Duodenal mucosa (tissue), 2 donors: ENCODE measurements at regions not wholly inside any gene's neighbourhood (a gene's known extent, or its start where the extent isn't known, plus 50 kb on each side); places are given as distances from the start of the nearest gene placed in this dataset.

ENCODE experiments used
- H3K27ac ChIP-seq: one replicate; pipeline ENCODE4 v1.7.0; 2013; ENCODE audit warnings: low read depth, low read length
- H3K27me3 ChIP-seq, 2 donors: one replicate each; pipeline ENCODE4 v1.7.0; 2013; ENCODE audit warnings: low read length in 2 of 2, control low read depth in 1 of 2; ENCODE audit not compliant: insufficient read depth in 2 of 2, control insufficient read depth in 1 of 2
- H3K36me3 ChIP-seq, 2 donors: one replicate each; pipeline ENCODE4 v1.7.0; 2013; ENCODE audit warnings: low read length in 2 of 2, control low read depth in 1 of 2; ENCODE audit not compliant: insufficient read depth in 2 of 2, control insufficient read depth in 1 of 2
- H3K4me1 ChIP-seq, 2 donors: one replicate each; pipeline ENCODE4 v1.7.0; 2013; ENCODE audit warnings: low read length in 2 of 2, control low read depth in 1 of 2; ENCODE audit not compliant: insufficient read depth in 2 of 2, control insufficient read depth in 1 of 2
- H3K4me3 ChIP-seq, 2 donors: one replicate each; pipeline ENCODE4 v1.7.0; 2013; ENCODE audit warnings: low read length in 2 of 2, low read depth in 1 of 2
- H3K9ac ChIP-seq, 2 donors: one replicate each; pipeline ENCODE4 v1.7.0; 2013; ENCODE audit warnings: low read length in 2 of 2, low read depth in 1 of 2
- H3K9me3 ChIP-seq, 2 donors: one replicate each; pipeline ENCODE4 v1.7.0; 2013; ENCODE audit warnings: low read length in 2 of 2, control low read depth in 1 of 2; ENCODE audit not compliant: control insufficient read depth in 1 of 2

DNA sequence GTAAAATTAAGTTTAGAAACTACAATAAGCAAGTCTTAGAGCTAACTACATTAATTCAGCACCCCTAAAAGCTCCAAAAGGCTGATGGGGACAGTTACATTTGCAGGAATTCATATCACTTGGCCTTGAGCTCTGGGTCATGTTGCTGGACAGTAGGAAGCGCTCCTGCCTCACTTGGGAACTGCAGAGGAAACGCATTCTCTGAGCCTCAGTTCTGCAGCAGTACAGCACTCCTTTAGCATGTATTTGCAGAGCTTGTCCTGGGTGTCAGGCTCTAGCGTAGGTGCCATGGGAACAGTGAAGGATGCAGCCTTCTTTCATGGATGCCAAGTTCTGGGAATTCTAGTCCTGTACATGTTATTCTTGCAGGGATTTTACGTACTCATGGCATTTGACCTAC is 710.4 kb downstream of the IRX1 start:
- no peak overlapping the region for H3K27ac ChIP-seq
- H3K4me3 ChIP-seq = no peak overlapping the region
- no peaks in the 10 kb centered on the region for H3K4me1 ChIP-seq
- no peak overlapping the region for H3K9ac ChIP-seq
- H3K27me3 ChIP-seq = no peaks in the 10 kb centered on the region
- no peaks in the 10 kb centered on the region for H3K36me3 ChIP-seq
- no peaks in the 10 kb centered on the region for H3K9me3 ChIP-seq

DNA sequence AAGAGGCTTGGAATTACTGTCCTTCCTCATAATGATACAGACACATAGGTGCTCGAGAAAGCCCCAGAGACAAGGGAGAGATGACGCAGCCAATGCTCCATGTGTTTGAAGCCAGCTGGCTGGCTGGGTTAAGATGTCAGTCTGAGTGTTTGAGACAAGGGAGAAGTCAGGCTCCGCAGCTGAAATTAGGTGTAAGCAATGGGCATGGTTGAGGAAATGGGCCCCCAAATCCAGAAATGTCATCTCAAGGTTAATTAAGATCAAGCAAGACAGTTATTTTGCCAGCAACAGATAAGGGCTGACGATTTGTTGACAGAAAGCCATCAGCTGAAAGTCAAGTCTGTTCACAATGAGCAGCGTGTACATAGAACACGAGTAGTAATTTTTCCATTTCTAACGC is 713.4 kb downstream of the IRX1 start:
- no peaks in the 10 kb centered on the region for H3K27me3 ChIP-seq

DNA sequence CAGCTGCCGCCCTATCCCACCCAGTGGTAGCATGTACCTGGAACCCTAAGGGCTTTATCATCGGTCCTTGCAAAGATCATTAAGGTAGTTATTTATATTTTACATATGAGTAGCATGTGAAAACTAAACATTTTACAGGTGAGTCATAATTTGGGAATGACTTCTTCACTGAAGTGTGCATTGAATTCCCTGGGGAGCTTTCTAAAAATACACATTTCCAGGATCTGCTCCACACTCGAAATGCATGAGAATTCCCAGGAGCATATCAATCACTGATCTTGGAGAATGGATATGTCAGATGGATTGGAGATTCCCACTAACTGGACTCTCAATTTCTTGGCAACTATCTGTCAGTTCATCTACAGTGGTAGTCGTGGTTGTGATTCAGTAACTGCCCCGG is 717.5 kb downstream of the IRX1 start:
- Histone ChIP-seq H3K27me3 (no peaks in the 10 kb centered on the region), H3K9me3 (no peaks in the 10 kb centered on the region), H3K27ac (no peak overlapping the region), H3K9ac (no peak overlapping the region), H3K4me1 (no peaks in the 10 kb centered on the region), H3K36me3 (no peaks in the 10 kb centered on the region), H3K4me3 (no peak overlapping the region)

More for the DNA sequence above, 713.4 kb downstream of the IRX1 start:
- Histone ChIP-seq H3K9ac (no peak overlapping the region), H3K9me3 (no peaks in the 10 kb centered on the region), H3K4me1 (no peaks in the 10 kb centered on the region), H3K36me3 (no peaks in the 10 kb centered on the region), H3K4me3 (no peak overlapping the region), H3K27ac (no peak overlapping the region)

DNA sequence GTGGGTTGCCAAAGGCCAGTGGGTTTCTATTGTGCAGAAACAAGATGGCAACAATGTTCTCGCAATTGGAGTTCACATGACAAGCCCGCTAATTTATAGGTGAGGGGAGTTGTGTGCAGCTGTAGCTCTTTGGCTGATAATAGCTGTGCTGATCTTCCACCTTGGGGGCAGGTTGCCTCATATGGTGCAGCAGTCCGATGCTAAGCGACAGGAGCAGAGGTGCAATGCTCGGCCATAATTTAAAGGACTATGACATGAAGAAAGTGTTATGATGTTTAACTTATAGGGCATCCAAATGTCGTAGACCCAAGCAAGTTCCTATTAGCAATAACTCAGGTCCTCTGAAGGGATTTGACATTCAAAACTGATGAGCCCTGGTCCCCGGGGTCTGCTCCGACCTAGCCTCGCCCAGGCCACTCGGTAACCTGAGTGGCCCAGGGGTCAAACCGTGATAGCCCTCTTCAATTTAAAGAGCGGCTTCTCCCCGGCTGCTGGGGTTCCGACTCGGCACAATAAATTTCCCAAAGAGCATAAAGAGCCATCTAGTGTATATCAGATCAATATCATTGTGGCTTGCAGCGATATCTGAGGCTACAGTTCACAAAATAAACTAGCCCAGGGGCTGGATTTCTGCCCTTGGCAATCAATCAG is 724.0 kb downstream of the IRX1 start:
- H3K36me3 ChIP-seq = no peaks in the 10 kb centered on the region
- H3K9ac ChIP-seq = no peak overlapping the region
- no peak overlapping the region for H3K4me3 ChIP-seq
- no peak overlapping the region for H3K27ac ChIP-seq
- H3K4me1 ChIP-seq = no peaks in the 10 kb centered on the region
- no peaks in the 10 kb centered on the region for H3K27me3 ChIP-seq
- no peaks in the 10 kb centered on the region for H3K9me3 ChIP-seq

DNA sequence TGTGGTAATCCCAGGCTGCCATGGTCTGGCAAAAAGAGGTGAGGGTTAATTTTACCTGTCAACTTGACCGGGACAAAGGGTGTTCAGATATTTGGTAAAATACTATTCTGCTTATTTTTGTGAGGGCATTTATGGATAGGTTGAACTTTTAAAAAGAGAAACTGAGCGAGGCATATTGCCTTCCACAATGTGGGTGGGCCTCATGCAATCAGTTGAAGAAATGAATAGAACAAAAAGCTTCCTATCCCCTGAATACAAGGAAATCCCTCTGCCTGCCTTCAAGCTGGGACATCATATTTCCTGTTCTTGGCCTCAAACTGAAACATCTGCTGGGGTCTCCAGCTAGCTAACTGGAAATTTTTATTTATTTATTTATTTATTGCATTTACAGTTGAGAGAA is 734.7 kb downstream of the IRX1 start:
- Histone ChIP-seq H3K4me1 (no peaks in the 10 kb centered on the region), H3K9ac (no peak overlapping the region), H3K4me3 (no peak overlapping the region), H3K36me3 (no peaks in the 10 kb centered on the region), H3K27me3 (no peaks in the 10 kb centered on the region), H3K27ac (no peak overlapping the region), H3K9me3 (no peaks in the 10 kb centered on the region)

DNA sequence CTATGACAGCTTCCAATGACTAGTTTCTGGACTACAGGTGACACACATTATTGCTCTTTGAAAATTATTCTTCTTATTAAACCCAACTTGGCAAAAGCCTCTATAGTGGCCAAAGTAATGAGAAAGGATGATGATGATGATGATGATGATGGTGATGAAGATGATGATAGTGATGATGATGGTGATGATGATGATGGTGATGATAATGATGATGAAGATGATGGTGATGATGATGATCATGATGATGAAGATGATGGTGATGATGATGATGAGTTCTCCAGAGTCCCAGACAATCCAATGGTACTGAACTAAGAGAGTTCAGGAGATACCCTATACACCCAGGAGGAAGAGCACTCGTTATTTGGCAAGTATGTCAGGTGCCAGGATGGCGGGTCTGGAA is 739.4 kb downstream of the IRX1 start:
- no peaks in the 10 kb centered on the region for H3K4me1 ChIP-seq
- no peak overlapping the region for H3K27ac ChIP-seq
- H3K27me3 ChIP-seq = no peaks in the 10 kb centered on the region
- H3K36me3 ChIP-seq = no peaks in the 10 kb centered on the region
- H3K9ac ChIP-seq = no peak overlapping the region
- H3K9me3 ChIP-seq = no peaks in the 10 kb centered on the region
- H3K4me3 ChIP-seq = no peak overlapping the region

DNA sequence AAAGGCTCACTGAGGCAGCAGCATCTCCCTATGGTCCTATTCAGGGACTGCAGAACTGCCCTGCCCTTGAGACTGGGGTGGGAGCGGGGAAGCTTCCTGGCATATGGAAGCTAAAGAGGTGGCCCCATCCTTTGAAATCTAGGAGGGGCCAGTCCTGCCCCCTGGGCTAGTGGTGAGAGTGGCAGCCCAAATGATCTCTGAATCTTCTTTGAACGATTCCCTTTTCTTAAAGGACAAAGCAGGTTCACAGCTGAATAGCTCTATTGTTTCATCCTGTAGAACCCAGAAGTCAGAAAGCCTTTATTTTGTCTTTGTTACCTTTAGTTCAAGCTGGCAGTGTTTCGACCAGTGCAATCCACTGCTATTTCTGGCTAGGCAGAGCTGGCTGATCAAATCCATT is 741.9 kb downstream of the IRX1 start:
- H3K9me3 ChIP-seq = no peaks in the 10 kb centered on the region
- H3K4me3 ChIP-seq = no peak overlapping the region

DNA sequence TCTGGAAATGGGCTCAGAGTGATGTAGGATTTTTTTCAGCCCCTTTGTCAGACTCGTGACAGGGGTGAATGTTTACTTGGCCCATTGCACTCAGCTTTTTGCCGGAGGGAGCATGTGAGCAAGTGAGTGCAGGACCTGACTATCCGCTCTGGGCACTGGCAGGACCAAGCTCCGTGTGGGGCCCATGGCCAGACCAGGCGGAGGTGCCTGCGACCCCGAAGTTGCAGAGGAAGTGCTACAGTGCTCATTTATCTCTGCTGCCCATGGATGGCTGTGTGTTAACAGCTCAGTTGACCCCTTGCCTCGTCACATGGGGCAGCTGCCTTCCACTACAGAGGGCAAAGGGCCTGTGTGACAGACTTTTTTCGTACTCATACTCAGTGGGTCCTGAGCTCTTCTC is 744.3 kb downstream of the IRX1 start:
- no peak overlapping the region for H3K4me3 ChIP-seq
- no peak overlapping the region for H3K27ac ChIP-seq
- H3K36me3 ChIP-seq = no peaks in the 10 kb centered on the region
- H3K9ac ChIP-seq = no peak overlapping the region
- H3K27me3 ChIP-seq = no peaks in the 10 kb centered on the region
- no peaks in the 10 kb centered on the region for H3K9me3 ChIP-seq
- H3K4me1 ChIP-seq = no peaks in the 10 kb centered on the region

More for the DNA sequence above, 741.9 kb downstream of the IRX1 start:
- no peak overlapping the region for H3K27ac ChIP-seq
- H3K4me1 ChIP-seq = no peaks in the 10 kb centered on the region
- H3K36me3 ChIP-seq = no peaks in the 10 kb centered on the region
- H3K9ac ChIP-seq = no peak overlapping the region
- no peaks in the 10 kb centered on the region for H3K27me3 ChIP-seq

DNA sequence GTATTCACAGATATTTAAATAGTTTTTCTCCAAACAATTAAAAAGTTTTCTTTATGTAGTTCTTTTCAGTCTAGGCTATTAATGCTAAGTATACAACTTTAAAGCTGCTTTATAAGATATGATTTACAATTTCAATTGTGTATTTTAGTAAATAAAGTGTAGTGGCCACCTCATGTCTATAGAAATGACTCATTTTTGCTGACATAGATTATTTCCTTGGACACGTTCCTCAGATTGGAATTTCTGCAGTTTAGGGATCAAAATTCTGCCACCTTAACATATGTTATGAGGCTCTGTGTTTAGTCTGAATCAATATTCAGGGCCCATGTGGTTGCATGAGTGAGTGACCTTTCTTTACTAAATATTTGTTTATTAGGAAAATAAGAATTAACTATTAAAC is 750.2 kb downstream of the IRX1 start:
- H3K4me1 ChIP-seq = no peaks in the 10 kb centered on the region
- H3K9me3 ChIP-seq = no peaks in the 10 kb centered on the region
- no peak overlapping the region for H3K27ac ChIP-seq
- H3K27me3 ChIP-seq = no peaks in the 10 kb centered on the region
- no peak overlapping the region for H3K4me3 ChIP-seq
- H3K36me3 ChIP-seq = no peaks in the 10 kb centered on the region
- H3K9ac ChIP-seq = no peak overlapping the region

DNA sequence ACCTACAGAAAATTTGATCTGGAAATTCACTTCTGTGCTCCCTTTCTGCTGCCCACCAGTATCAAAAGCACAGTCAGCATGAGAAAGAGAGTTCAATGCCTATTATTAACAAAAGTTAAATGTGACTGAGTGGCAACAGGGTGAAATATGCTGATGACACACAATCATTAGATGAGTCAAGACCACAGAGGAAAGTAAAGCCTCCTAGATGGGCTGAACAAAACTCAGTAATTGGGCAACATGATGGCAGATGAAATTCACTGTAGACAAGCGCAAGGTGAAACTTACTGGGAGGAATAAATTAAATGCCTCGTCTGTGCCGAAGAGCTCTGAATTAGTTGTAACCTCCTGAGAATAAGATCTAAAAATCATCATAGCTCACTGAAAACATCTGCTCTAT is 752.8 kb downstream of the IRX1 start:
- no peak overlapping the region for H3K9ac ChIP-seq
- no peaks in the 10 kb centered on the region for H3K27me3 ChIP-seq
- H3K27ac ChIP-seq = no peak overlapping the region
- H3K9me3 ChIP-seq = no peaks in the 10 kb centered on the region
- no peaks in the 10 kb centered on the region for H3K36me3 ChIP-seq
- no peaks in the 10 kb centered on the region for H3K4me1 ChIP-seq
- H3K4me3 ChIP-seq = no peak overlapping the region

DNA sequence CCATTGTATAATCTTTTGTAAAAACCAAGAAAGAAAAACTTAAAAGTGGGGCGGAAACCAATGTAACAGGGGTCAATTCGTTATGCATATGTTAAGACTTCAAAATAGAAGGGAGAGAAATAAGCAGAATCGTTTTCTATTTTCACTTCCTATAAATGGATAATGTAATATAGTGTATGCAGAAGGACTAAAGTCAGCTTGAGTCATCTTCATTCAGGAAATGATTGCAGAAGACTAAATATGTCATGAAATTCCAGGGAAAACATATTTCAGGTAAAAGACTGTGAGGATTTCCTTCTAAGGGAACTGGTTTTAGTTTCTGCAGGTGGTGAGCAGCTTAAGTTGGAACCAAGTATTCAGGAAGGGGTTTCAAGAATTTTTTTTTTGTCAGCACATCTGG is 753.3 kb downstream of the IRX1 start:
- H3K9ac ChIP-seq = no peak overlapping the region
- H3K4me1 ChIP-seq = no peaks in the 10 kb centered on the region
- no peak overlapping the region for H3K27ac ChIP-seq
- no peaks in the 10 kb centered on the region for H3K9me3 ChIP-seq
- H3K27me3 ChIP-seq = no peaks in the 10 kb centered on the region
- H3K36me3 ChIP-seq = no peaks in the 10 kb centered on the region
- no peak overlapping the region for H3K4me3 ChIP-seq
